DMS114 treated with DMSO at 0.1 percent for 48 hours (cell line): ENCODE measurements at regions not wholly inside any gene's neighbourhood (a gene's known extent, or its start where the extent isn't known, plus 50 kb on each side); places are given as distances from the start of the nearest gene placed in this dataset.
"Not testable (repeated sequence)": the region's sequence is repeated elsewhere in the genome, so short reads cannot be mapped to it uniquely, and the experiment has no call there.

ENCODE experiments used
- DNase-seq: peaks from one replicate; lab custom pipeline; 2025; ENCODE audit not compliant: unreplicated experiment; lab: John Stamatoyannopoulos, UW

DNA sequence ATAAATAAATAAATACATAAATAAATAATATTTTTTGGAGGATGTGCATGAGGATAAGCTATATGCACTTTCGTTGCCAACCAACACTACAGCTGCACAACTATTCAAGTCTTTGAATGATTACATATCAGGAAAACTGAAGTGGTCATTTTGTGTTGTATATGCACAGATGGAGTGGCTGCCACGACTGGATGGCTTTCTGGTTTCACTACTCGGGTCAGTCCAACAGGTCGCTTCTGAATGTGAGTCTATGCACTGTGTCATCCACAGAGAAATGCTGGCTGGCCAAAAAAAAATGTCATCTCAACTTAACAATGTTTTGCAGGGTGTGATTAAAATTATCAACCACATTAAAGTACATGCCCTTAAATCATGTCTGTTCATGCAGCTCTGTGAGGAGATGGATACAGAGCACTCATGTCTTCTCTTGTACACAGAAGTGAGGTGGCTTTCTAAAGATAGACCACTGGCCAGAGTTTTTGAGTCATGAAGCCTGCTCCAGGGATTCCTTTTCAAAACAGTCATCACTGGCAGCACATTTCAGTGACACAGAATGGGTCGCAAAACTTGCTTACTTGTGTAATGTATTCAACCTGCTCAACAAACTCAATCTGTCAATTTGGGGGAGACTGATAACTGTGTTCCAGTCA is 589.8 kb upstream of the CYLC2 start:
- no peak for DNase-seq

DNA sequence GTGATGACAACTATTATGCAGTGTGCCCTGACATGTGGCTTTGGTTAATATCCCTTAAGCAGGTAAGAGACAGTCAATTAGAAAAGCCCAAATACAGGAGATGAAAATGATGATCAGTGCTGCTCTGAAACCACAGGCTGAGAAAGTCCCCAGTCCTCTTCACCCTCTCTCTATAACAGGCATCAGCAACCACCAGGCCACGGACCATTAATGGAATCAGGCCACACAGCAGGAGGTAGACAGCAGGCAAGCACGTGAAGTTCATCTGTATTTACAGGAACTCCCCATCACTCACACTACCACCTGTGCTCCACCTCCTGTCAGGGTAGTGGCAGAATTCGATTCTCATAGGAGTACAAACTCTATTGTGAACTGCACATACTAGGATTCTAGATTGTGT is 591.6 kb upstream of the CYLC2 start:
- DNase-seq: no peak

DNA sequence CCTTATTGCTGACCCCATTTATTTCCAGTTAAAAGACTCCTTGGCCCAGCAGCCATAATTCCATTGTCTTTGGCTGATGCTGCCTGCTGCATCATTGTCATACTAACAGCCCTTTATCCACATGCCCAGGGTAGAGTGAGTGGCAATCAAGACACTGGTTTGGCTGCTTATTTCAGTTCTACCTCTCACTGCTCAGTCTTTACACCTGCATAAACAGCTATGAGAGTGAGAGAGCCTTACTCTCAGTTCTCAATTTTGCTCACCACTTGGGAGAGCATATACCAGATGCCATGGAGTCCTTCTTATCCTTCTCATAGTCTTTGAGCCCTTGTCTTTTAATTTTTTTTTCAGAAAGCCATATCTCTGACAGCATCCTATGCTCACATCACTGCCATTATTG is 596.9 kb upstream of the CYLC2 start:
- DNase-seq: no peak

DNA sequence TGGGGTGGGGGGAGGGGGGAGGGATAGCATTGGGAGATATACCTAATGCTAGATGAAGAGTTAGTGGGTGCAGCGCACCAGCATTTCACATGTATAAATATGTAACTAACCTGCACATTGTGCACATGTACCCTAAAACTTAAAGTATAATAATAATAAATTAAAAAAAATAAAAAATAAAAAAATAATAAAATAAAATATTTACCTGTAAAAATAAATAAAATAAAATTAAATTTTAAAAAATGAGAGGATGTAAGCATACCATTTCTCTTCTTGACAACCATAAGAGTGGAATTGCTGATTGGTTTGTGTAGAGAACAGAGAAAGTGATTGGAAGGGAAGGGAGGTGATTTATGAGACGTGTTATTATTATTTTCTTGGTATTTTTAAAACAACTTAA is 609.5 kb upstream of the CYLC2 start:
- DNase-seq: not testable (repeated sequence)

DNA sequence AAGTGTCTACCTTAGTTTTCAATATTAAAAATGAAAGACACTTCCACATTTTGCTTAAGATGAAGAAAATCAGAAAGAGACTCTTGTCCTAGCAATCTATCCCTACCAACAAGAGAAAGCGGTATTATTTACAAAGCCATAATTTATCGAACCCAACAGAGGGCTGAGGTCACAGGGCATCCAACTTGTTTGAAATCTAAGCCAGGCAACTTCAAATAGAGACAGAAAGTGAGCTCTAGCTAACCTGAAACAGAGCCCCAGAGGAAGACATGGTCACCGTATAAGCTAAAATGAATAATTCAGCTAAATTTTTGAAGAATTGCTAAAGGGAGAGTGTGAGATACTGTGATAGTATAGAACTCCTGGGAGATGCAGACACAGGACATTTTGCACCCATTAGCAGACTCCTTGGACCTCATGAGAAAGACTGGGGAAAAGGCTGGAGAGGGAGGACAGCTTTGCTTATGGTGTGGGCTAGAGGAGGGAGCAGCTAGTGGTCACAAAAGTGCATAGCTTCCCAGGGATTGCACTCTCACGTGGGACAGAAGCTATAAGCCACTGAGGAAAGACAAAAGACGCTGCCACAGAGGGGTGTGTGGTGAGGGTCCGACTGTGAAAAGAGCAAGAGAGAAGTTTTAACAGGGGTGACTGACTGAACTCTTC is 624.2 kb upstream of the GRIN3A start:
- DNase-seq: no peak

DNA sequence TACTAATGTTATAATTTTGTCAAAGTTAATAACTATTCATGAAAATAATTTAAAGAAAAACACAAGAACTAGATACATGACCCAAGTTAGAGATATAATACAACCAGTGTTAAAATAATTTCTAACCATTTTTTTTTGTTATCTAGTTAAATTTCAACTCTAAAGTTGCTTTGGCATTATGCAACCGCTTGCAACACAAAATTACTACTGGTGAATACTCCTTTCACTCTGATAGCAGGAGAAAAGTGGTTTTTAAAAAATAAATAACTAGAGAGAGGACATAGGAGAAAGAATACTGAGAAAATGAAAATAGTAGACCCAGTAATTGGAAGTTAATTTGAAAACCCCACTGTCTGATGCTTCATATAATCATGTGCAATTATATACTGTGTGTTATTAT is 622.4 kb upstream of the GRIN3A start:
- no peak for DNase-seq

DNA sequence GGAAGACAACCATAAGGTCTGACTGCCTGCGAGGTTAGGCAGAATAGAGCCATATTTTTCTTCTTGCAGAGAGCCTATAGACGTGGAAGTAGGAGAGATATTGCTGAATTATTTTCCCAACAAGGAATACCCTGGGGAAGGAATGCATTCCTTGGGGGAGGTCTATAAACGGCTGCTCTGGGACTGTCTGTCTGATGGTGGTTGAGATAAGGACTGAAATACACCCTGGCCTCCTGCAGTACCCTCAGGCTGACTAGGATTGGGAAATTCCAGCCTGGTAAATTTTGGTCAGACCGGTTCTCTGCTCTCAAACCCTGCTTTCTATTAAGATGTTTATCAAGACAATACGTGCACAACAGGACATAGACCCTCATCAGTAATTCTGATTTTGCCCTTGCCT is 617.5 kb upstream of the GRIN3A start:
- DNase-seq: no peak

DNA sequence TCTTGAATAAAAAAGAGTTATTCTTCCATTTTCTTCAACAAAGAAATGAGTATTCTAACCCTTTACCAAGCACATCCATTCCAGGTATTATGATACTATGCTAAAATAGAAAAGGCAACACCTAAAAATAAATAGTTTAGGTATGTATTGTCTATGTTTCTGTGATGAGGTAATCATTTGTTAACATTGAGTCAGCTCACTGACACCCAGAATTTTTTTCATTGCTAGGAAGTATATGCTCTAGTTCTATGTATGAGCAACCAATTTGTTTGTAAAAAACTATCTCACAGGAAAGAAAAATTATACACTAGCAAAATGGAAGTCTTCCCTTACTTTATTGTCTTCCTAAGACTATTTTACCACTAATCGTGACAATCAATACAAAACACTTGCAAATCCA is 615.6 kb upstream of the GRIN3A start:
- no peak for DNase-seq

DNA sequence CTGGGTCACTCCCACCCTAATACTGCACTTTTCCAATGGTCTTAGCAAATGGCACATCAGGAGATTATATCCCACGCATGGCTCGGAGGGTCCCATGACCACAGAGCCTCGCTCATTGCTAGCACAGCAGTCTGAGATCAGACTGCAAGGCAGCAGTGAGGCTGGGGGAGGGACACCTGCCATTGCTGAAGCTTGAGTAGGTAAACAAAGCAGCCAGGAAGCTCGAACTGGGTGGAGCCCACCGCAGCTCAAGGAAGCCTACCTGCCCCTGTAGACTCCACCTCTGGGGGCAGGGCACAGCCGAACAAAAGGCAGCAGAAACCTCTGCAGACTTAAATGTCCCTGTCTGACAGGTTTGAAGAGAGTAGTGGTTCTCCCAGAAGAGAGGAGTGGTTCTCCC is 599.0 kb upstream of the GRIN3A start:
- DNase-seq: not testable (repeated sequence)

DNA sequence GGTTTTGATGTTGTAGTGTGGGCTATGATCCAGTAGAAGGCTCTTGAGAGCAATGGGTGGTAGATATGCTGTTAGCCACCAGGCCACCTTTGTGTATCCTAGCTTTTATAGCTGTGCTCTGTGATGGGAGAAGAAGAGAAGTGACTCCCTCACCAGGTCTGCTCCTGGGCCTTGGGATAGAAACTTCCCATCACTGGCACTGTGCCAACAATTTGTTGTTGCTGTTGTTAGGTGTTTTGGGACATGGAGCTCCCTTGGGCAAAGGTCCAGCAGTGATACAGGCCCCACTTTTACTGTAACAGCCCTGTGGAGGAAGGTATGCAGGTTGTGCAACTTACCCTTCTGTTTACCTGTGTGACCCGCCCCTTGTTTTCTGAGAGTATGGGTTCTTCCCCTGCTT is 570.9 kb upstream of the GRIN3A start:
- no peak for DNase-seq

DNA sequence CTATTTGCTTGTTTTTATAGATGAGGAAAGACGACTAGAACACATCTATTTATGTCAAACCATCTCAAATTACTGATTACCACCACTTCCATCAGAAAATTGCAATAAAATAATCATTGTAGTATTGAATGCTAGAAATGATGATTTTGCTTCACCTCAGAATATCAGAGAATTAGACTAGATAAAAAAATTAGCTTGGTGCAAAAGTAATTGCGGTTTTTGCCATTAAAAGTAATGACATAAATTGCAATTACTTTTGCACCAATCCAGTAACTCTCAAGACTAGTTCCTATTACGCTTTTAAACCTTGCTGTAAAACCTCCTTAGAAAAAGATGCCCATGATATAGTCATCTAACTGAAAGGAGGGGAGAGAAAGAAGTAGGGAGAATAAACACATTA is 556.7 kb upstream of the GRIN3A start:
- DNase-seq: no peak

DNA sequence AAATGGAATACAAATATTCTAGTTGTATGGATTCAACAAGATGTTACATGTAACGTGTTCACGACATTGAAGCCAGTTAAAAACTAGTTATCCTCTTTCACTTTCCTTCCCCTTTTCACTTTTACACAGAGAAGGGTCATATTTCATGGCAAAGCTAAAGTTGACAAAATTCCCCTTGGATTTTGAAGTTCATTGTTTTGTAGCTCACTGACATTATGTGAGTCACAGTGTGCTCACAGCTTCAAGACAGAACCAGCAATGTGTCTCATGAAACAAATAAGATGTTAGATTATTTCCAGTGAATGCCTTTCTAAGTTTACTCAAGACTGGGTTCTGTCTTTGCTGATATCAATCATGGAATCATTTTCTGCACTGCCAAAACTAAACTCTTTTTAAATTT is 535.5 kb upstream of the GRIN3A start:
- no peak for DNase-seq

DNA sequence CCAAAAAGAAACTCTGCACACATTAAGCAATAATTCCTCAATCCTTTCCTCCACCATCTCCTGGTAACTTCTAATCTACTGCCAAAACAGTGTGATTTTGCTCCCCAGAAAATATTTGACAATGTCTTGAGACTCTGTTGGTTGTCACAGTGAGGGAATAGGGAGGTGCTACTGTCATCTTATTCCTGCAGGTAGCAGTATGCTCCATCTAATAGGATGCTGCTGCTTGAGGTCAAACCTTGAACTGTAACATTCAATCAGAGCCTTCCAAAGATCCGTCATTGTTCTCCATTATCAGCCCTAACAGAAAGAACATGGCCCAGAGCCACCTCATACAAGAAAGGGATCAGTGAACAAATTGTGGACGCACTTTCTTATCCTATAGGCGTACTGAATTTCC is 514.7 kb upstream of the GRIN3A start:
- DNase-seq: no peak

DNA sequence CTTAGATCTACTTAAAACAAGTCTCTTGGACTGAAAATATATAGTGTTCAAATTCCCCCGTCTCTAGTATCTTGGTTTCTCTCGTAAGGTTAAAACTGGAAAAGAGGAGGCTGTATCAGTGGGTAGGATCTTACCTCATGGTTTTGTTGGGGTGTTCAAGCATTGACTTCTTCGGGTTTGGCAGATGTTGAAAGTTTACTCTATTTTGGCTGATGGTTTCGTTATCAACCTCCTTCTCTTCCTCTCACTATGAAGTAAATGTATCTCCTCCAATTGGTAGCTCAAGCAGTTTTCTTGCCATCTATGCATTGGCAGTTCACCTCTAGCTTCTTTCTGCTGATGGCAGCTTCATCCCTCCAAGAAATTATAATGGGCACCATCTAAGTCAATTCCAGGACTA is 506.5 kb upstream of the GRIN3A start:
- no peak for DNase-seq

DNA sequence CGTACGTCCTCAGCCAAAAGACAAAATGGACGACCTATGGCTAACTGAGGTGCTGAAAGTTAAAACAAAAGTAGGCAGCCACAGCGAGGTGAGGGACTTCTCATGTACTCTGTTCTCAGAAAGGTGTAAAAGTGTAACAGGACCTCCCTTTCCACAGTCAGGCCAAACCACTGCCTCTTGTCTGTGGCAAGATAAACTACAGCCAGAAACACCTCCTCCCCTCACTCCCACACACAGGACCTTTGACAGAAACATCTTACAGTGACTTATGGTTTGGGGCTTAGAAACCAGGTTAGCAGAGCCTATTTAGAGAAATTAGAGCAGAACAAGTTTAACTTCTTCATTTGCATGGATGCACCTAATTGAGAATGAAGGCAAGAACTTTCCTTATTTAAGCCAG is 499.1 kb upstream of the GRIN3A start:
- no peak for DNase-seq

DNA sequence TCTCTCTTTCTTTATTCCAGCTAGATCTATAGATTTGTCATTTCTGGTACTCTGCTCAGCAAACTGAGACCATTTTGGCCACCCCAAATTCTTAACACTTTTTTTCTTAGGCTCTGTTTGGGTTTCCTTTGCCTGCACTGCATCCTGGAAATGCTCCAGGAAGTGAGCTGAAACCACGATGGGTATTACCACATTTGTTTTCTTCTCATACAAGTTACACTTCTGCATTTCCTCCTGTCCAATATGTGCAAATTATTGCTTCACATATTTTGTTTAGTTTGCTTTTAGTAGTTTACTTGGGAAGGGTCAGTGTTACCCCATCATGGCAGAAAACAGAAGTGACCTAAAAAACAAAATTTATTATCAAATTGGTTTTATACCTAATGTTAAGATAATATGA is 498.6 kb upstream of the GRIN3A start:
- no peak for DNase-seq

DNA sequence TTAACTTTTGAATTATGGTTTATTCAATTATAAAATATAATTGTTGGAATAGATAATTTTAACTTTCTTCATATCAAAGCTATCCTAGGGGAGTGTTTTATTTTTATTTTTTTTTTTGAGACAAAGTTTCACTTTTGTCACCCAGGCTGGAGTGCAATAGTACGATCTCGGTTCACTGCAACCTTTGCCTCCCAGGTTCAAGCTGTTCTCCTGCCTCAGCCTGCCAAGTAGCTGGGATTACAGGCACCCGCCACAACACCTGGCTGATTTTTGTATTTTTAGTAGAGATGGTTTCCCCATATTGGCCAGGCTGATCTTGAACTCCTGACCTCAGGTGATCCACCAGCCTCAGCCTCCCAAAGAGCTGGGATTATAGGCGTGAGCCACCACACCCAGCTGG is 489.0 kb upstream of the GRIN3A start:
- DNase-seq: not testable (repeated sequence)

DNA sequence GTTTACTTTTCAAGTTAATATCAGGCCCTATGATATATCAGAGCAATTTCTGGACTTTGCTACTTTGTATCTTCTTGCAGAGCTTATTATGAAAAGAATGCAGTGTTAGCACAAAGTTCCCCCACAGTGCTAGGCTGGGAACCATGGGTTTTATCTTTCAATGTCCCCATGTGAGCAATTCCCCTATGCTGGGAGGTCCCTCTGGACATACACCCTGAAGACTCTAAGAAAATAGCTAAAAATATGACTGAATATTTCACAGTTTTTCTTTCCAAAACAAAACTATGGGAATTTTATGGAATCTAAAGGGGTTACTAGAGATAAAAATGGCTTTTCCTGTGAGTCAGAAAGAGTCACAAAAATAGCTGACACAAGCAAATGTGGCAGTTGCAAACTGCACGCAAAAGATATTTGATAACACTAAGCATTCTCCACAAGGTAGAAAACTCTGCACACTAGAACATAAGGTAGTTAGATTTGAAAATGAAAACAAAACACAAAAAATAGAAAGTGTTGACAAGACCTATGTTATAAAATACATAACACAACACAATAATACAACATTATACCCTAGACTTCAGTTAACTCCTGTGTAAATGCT is 487.5 kb upstream of the GRIN3A start:
- DNase-seq: no peak

DNA sequence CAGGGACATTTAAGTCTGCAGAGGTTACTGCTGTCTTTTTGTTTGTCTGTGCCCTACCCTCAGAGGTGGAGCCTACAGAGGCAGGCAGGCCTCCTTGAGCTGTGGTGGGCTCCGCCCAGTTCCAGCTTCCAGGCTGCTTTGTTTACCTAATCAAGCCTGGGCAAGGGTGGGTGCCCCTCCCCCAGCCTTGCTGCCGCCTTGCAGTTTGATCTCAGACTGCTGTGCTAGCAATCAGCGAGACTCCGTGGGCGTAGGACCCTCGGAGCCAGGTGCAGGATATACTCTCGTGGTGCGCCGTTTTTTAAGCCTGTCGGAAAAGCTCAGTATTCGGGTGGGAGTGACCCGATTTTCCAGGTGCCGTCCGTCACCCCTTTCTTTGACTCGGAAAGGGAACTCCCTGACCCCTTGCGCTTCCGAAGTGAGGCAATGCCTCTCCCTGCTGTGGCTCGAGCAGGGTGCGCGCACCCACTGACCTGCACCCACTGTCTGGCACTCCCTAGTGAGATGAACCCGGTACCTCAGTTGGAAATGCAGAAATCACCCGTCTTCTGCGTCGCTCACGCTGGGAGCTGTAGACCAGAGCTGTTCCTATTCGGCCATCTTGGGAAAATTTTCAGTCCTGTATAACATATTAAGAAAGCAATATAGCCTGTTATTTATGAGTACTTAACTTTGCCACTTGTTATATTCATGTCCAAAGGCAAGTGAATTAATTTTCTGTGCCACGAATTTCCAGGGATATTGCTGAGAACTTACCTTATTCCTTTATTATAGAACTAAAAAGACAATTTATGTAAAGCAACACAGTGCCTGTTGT is 485.1 kb upstream of the GRIN3A start:
- DNase-seq: not testable (repeated sequence)

DNA sequence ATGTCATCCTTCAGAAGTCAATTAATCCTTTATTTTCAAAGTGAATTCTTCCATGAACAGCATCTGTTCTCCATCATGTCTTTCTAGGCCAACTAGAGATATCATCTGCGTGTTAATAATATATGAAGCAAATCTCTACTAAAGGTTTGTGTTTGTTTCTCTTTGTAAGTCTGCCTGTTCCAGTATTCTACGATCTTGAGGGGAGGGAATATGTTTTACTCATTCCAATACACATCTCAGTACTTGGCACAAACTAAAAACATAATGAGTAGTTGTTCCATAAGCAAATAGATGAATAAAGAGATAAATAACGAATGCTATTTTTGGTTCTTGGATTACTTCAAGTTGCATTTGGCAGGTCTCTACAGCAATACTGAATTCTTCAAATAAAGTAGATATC is 470.7 kb upstream of the GRIN3A start:
- DNase-seq: no peak

DNA sequence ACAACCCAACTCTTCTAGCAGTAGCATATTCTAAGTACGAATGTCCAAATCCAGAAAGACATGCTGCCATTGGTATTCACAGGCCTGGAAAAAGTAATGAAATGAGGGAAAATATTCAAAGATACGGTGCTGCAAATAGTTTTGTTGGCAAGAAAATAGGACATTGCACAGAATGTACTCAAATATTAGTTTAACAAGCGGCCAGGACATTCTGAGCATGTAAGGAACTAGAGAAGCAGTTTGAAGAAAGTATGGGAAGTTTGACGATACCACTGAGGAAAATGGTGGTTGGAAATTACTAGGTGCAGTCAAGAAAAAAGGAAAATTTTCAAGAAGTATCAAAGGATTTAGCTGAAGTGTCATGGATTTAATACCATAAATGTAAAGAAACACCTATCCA is 468.0 kb upstream of the GRIN3A start:
- no peak for DNase-seq

DNA sequence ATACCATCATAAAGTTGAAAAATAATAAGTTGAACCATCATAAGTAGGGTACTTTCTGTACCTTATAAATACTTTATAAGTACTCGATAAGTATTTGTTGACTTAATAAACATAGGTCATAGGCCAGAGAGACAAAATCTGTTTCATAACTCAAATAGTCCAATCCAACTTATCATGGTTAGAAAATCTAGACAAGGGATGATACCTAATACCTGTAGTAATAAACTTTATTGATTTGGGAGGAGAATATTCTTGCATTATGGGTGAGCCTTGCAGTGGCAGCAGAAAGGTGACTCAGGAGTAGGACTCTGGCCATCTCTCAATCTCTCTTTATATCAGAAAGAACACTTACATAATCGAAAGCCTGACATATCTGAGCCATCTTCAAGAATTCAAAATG is 466.8 kb upstream of the GRIN3A start:
- no peak for DNase-seq
